H1 (cell line): ENCODE measurements at regions not wholly inside any gene's neighbourhood (a gene's known extent, or its start where the extent isn't known, plus 50 kb on each side); places are given as distances from the start of the nearest gene placed in this dataset.

Source experiments
- CTCF ChIP-seq, 3 experiments: IDR thresholded peaks; 1 replicate in 2 of 3; 2 replicates in 1 of 3; pipeline versions ENCODE4 v1.5.1 to v1.6.1; 2011; ENCODE audit warnings: low read length in 3 of 3, mild to moderate bottlenecking in 3 of 3, inconsistent platforms in 2 of 3, low read depth in 1 of 3, moderate library complexity in 1 of 3; ENCODE audit not compliant: insufficient read depth in 1 of 3; ENCODE audit errors: control extremely low read depth in 1 of 3
- EZH2 ChIP-seq: fragments of 200-600 bp; sonication (generic); IDR thresholded peaks from 2 replicates; pipeline ENCODE4 v1.7.1; 2012; ENCODE audit warnings: low read depth, mild to moderate bottlenecking, moderate library complexity, low read length, inconsistent platforms; ENCODE audit not compliant: severe bottlenecking
- HDAC2 ChIP-seq, 2 experiments: fragments of 300-600 bp in 1 of 2; sonication (generic) in 1 of 2; IDR thresholded peaks; 2 replicates each; pipeline ENCODE4 v1.6.1; 2011 to 2012; ENCODE audit warnings: low read depth in 2 of 2, low read length in 2 of 2, mild to moderate bottlenecking in 2 of 2, moderate library complexity in 2 of 2, borderline replicate concordance in 1 of 2, inconsistent platforms in 1 of 2
- SP2 ChIP-seq: IDR thresholded peaks from 2 replicates; pipeline ENCODE4 v1.6.1; 2012; ENCODE audit warnings: mild to moderate bottlenecking, low read length, inconsistent platforms
- TAF1 ChIP-seq: IDR thresholded peaks from 2 replicates; pipeline ENCODE4 v1.6.1; 2011; ENCODE audit warnings: mild to moderate bottlenecking, low read depth, low read length
- YY1 ChIP-seq: IDR thresholded peaks from 2 replicates; pipeline ENCODE4 v1.6.1; 2011; ENCODE audit warnings: low read depth, mild to moderate bottlenecking, low read length

- TF ChIP-seq CTCF (IDR thresholded peaks at IDR 0.05; ENCODE audit: control extremely low read depth in 1 of 3, insufficient read depth in 1 of 3, low read depth in 1 of 3, low read length in 3 of 3) (no peak), TAF1 (no peak), EZH2 (no peak), HDAC2 (IDR thresholded peaks at IDR 0.05; ENCODE audit: borderline replicate concordance in 1 of 2, low read depth in 2 of 2, low read length in 2 of 2) (no peak), SP2 (no peak), YY1 (no peak)
Observed at GRCh38 chr2:12278217-12278750, 438.5 kb upstream of the TRIB2 start.
